HepG2 (cell line): ENCODE measurements at regions not wholly inside any gene's neighbourhood (a gene's known extent, or its start where the extent isn't known, plus 50 kb on each side); places are given as distances from the start of the nearest gene placed in this dataset.

Experiments used
- ATAC-seq: fragments of 200-7000 bp; cut with Tn5 transposase; 3 replicates; pipeline ENCODE4 v1.9.1; 2020; ENCODE audit warnings: mild to moderate bottlenecking, moderate library complexity
- BruUV-seq: library from RNA; stranded (reverse); fragments of 400-500 nt; replicated peaks from 2 replicates; lab custom pipeline; 2021; lab: Mats Ljungman, UMichigan
- CTCF ChIA-PET: fragments of 300-600 bp; formaldehyde crosslinking; extraction: SDS; loops from one replicate; lab custom pipeline; 2021; ENCODE audit warnings: low total read pairs, inconsistent platforms, low intra/inter-chr PET ratio; lab: Yijun Ruan, JAX
- POLR2A ChIA-PET: fragments of 350-600 bp; sonication (Branson Sonifier 250); formaldehyde crosslinking; loops from one replicate; lab custom pipeline; 2020; ENCODE audit warnings: antibody characterized with exemption, inconsistent platforms; lab: Yijun Ruan, JAX
- DNase-seq: peaks from one replicate; pipeline ENCODE4 v3.0.0-alpha.2; 2015; ENCODE audit warnings: low spot score
- FAIRE-seq: peaks from 3 replicates; lab custom pipeline; 2011; peaks lifted over from hg19 to GRCh38; lab: Jason Lieb, UNC
- H2AFZ ChIP-seq: one replicate; pipeline ENCODE4 v1.6.1; 2011; ENCODE audit warnings: low read length, inconsistent platforms
- H3K27ac ChIP-seq: fragments of 300-600 bp; 3 replicates; pipeline ENCODE4 v1.8.0; 2011; ENCODE audit warnings: mixed run types, mild to moderate bottlenecking, mixed read lengths, low read length, inconsistent platforms; ENCODE audit not compliant: insufficient read depth; ENCODE audit errors: extremely low read length
- H3K27me3 ChIP-seq, 2 experiments: fragments of 200-600 bp in 1 of 2; 2 replicates in 1 of 2; 3 replicates in 1 of 2; pipeline versions ENCODE4 v1.6.0 to v1.8.0; 2011; ENCODE audit warnings: low read length in 2 of 2, mild to moderate bottlenecking in 2 of 2, moderate library complexity in 2 of 2, inconsistent platforms in 1 of 2; ENCODE audit not compliant: insufficient read depth in 2 of 2, control insufficient read depth in 1 of 2
- H3K36me3 ChIP-seq, 2 experiments: fragments of 200-600 bp in 1 of 2; replicated peaks in 1 of 2; 2 replicates in 1 of 2; 3 replicates in 1 of 2; pipeline versions ENCODE4 v1.5.1 to v1.8.0; 2011; ENCODE audit warnings: low read length in 2 of 2, inconsistent platforms in 1 of 2; ENCODE audit not compliant: insufficient read depth in 2 of 2, control insufficient read depth in 1 of 2
- H3K4me1 ChIP-seq: 2 replicates; pipeline ENCODE4 v1.5.1; 2012; ENCODE audit warnings: low read length, inconsistent platforms; ENCODE audit not compliant: insufficient read depth
- H3K4me2 ChIP-seq: 2 replicates; pipeline ENCODE4 v1.6.0; 2011; ENCODE audit warnings: low read depth, low read length, inconsistent platforms
- H3K4me3 ChIP-seq, 3 experiments: fragments of 200-600 bp in 1 of 3; sonication (generic), shearing (Covaris generic) in 1 of 3; replicated peaks in 1 of 3; 2 replicates each; pipeline ENCODE4 v1.5.1; 2011 to 2016; ENCODE audit warnings: low read length in 3 of 3, inconsistent platforms in 2 of 3, low read depth in 2 of 3, mild to moderate bottlenecking in 2 of 3, control low read depth in 1 of 3, mixed read lengths in 1 of 3; ENCODE audit not compliant: insufficient read depth in 1 of 3
- H3K79me2 ChIP-seq: one replicate; pipeline ENCODE4 v1.6.1; 2011; ENCODE audit warnings: low read length, inconsistent platforms; ENCODE audit not compliant: insufficient read depth
- H3K9ac ChIP-seq: 2 replicates; pipeline ENCODE4 v1.6.0; 2011; ENCODE audit warnings: mild to moderate bottlenecking, low read depth, low read length, inconsistent platforms; ENCODE audit not compliant: insufficient read depth
- H3K9me3 ChIP-seq: 2 replicates; pipeline ENCODE4 v1.5.1; 2012; ENCODE audit warnings: mild to moderate bottlenecking, low read length
- H4K20me1 ChIP-seq: 2 replicates; pipeline ENCODE4 v1.6.0; 2011; ENCODE audit warnings: inconsistent platforms, mild to moderate bottlenecking, low read length, moderate library complexity; ENCODE audit not compliant: insufficient read depth
- ARNTL ChIP-seq: sonication (generic); formaldehyde crosslinking; IDR thresholded peaks from 2 replicates; pipeline ENCODE4 v1.4.0; 2020; ENCODE audit warnings: mild to moderate bottlenecking, missing genetic modification reagents
- FOXC1 ChIP-seq: sonication (generic); formaldehyde crosslinking; IDR thresholded peaks from 2 replicates; pipeline ENCODE4 v1.8.0; 2022; ENCODE audit warnings: mild to moderate bottlenecking, missing genetic modification reagents, borderline replicate concordance
- HIVEP1 ChIP-seq: sonication (generic); formaldehyde crosslinking; IDR thresholded peaks from 2 replicates; pipeline ENCODE4 v1.4.0; 2020; ENCODE audit warnings: mild to moderate bottlenecking, missing genetic modification reagents
- MAZ ChIP-seq, 2 experiments: sonication (generic) in 1 of 2; formaldehyde crosslinking in 1 of 2; IDR thresholded peaks; 2 replicates each; pipeline versions ENCODE4 v1.5.0 to v1.6.1; 2012 to 2020; ENCODE audit warnings: low read depth in 2 of 2, mild to moderate bottlenecking in 2 of 2, borderline replicate concordance in 1 of 2, improper control_type of control experiment in 1 of 2, low read length in 1 of 2, missing genetic modification reagents in 1 of 2, moderate library complexity in 1 of 2
- MTF2 ChIP-seq: sonication (generic); formaldehyde crosslinking; IDR thresholded peaks from 2 replicates; pipeline ENCODE4 v1.5.0; 2020; ENCODE audit warnings: missing genetic modification reagents, borderline replicate concordance
- NR1H2 ChIP-seq: sonication (generic); formaldehyde crosslinking; IDR thresholded peaks from 2 replicates; pipeline ENCODE4 v1.8.1; 2022; ENCODE audit warnings: low read depth, missing genetic modification reagents, borderline replicate concordance
- SALL1 ChIP-seq: sonication (generic); formaldehyde crosslinking; IDR thresholded peaks from 2 replicates; pipeline ENCODE4 v1.8.0; 2022; ENCODE audit warnings: mild to moderate bottlenecking, missing genetic modification reagents
- SOX6 ChIP-seq, 2 experiments: fragments of 450-650 bp in 1 of 2; sonication (generic) in 1 of 2; formaldehyde crosslinking in 1 of 2; IDR thresholded peaks; 2 replicates each; pipeline versions ENCODE4 v1.4.0 to v1.6.1; 2017 to 2020; ENCODE audit warnings: antibody characterized with exemption in 1 of 2, mild to moderate bottlenecking in 1 of 2, missing genetic modification reagents in 1 of 2
- STAT5B ChIP-seq: sonication (generic); formaldehyde crosslinking; IDR thresholded peaks from 2 replicates; pipeline ENCODE4 v1.4.0; 2020; ENCODE audit warnings: missing genetic modification reagents
- ZMAT3 ChIP-seq: sonication (generic); formaldehyde crosslinking; conservative IDR thresholded peaks from 2 replicates; pipeline ENCODE4 v1.7.0; 2021; ENCODE audit warnings: missing genetic modification reagents
- ZNF136 ChIP-seq: sonication (generic); formaldehyde crosslinking; IDR thresholded peaks from 2 replicates; pipeline ENCODE4 v1.8.1; 2022; ENCODE audit warnings: low read depth, mild to moderate bottlenecking, moderate library complexity, missing genetic modification reagents
- ZNF354B ChIP-seq: sonication (generic); formaldehyde crosslinking; IDR thresholded peaks from 2 replicates; pipeline ENCODE4 v1.8.0; 2022; ENCODE audit warnings: mild to moderate bottlenecking, missing genetic modification reagents
- ZNF496 ChIP-seq: sonication (generic); formaldehyde crosslinking; IDR thresholded peaks from 2 replicates; pipeline ENCODE4 v1.8.1; 2023; ENCODE audit warnings: mild to moderate bottlenecking, moderate library complexity, missing genetic modification reagents; ENCODE audit not compliant: insufficient replicate concordance
- ZNF83 ChIP-seq: sonication (generic); formaldehyde crosslinking; IDR thresholded peaks from 2 replicates; pipeline ENCODE4 v1.4.0; 2020; ENCODE audit warnings: missing genetic modification reagents, mild to moderate bottlenecking, borderline replicate concordance
- ZNF839 ChIP-seq: sonication (generic); formaldehyde crosslinking; IDR thresholded peaks from 2 replicates; pipeline ENCODE4 v1.4.0; 2020; ENCODE audit warnings: missing genetic modification reagents, mild to moderate bottlenecking, borderline replicate concordance
- ZSCAN21 ChIP-seq: sonication (generic); formaldehyde crosslinking; IDR thresholded peaks from 2 replicates; pipeline ENCODE4 v1.8.0; 2022; ENCODE audit warnings: mild to moderate bottlenecking, missing genetic modification reagents, moderate library complexity, borderline replicate concordance
- WGBS: methylation state at CpG from one replicate; pipeline ENCODE4 v1.1.6; 2017; ENCODE audit warnings: low lambda C conversion rate; 5-methylcytosine and 5-hydroxymethylcytosine counted together
- in situ Hi-C: cut with HindIII; loops from 2 replicates; pipeline ENCODE4 v1.10.0; 2017; ENCODE audit warnings: low pct_unique_long_range_greater_than_20kb; ENCODE audit not compliant: extremely low pct_ligation_motif_present
- intact Hi-C: fragments of 100-400 bp; cut with micrococcal nuclease; formaldehyde crosslinking; loops from one replicate; pipeline ENCODE4 v1.10.0; 2022; ENCODE audit not compliant: unreplicated experiment
- TF ChIP-seq, protein P1 (sequence below): sonication (generic); formaldehyde crosslinking; IDR thresholded peaks from 2 replicates; pipeline ENCODE4 v1.8.0; 2022; ENCODE audit warnings: missing genetic modification reagents, mild to moderate bottlenecking, borderline replicate concordance
- TF ChIP-seq, protein P2 (sequence below): sonication (generic); formaldehyde crosslinking; IDR thresholded peaks from 2 replicates; pipeline ENCODE4 v1.8.1; 2023; ENCODE audit warnings: mild to moderate bottlenecking, missing genetic modification reagents
- TF ChIP-seq, protein P3 (sequence below): sonication (generic); formaldehyde crosslinking; conservative IDR thresholded peaks from 2 replicates; pipeline ENCODE4 v1.4.0; 2020; ENCODE audit warnings: missing genetic modification reagents
- TF ChIP-seq, protein P4 (sequence below): sonication (generic); formaldehyde crosslinking; IDR thresholded peaks from 2 replicates; pipeline ENCODE4 v1.5.0; 2020; ENCODE audit warnings: missing genetic modification reagents

DNA sequence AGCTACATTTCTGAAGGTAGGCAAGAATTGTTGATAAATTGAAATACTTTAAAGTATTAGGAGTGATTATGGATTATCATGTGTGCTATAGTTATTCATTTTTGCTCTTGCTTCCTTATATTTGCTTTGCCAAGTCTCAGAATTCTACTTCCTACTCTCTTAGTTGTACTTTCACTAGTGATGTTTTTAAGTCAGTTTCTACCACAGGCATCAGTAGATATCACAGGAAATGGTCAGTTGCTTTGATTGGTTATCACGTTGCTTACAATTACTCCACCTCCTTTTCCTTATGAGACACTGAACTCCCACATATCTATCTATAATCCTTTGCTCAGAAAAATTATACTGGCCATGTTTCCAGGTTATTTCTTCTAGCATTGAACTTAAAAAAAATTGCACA lies 472.8 kb downstream of the DMRTA1 start (continued):
- TF ChIP-seq, protein P1, sequence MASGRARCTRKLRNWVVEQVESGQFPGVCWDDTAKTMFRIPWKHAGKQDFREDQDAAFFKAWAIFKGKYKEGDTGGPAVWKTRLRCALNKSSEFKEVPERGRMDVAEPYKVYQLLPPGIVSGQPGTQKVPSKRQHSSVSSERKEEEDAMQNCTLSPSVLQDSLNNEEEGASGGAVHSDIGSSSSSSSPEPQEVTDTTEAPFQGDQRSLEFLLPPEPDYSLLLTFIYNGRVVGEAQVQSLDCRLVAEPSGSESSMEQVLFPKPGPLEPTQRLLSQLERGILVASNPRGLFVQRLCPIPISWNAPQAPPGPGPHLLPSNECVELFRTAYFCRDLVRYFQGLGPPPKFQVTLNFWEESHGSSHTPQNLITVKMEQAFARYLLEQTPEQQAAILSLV (CRISPR knock-in tag), result no peak
- TF ChIP-seq ZMAT3 (CRISPR knock-in tag) (no peak), SALL1 (CRISPR knock-in tag) (no peak), ZSCAN21 (no peak), SOX6 (IDR thresholded peaks at IDR 0.05) (no peak), SOX6 (CRISPR knock-in tag; IDR thresholded peaks at IDR 0.05) (no peak), MAZ (IDR thresholded peaks at IDR 0.05; ENCODE audit: borderline replicate concordance, low read depth, low read length) (no peak), MAZ (CRISPR knock-in tag; IDR thresholded peaks at IDR 0.05; ENCODE audit: low read depth) (no peak), ZNF839 (CRISPR knock-in tag) (no peak), HIVEP1 (CRISPR knock-in tag) (no peak)
- TF ChIP-seq, protein P2, sequence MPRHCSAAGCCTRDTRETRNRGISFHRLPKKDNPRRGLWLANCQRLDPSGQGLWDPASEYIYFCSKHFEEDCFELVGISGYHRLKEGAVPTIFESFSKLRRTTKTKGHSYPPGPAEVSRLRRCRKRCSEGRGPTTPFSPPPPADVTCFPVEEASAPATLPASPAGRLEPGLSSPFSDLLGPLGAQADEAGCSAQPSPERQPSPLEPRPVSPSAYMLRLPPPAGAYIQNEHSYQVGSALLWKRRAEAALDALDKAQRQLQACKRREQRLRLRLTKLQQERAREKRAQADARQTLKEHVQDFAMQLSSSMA (CRISPR knock-in tag), result no peak
- TF ChIP-seq, protein P3, sequence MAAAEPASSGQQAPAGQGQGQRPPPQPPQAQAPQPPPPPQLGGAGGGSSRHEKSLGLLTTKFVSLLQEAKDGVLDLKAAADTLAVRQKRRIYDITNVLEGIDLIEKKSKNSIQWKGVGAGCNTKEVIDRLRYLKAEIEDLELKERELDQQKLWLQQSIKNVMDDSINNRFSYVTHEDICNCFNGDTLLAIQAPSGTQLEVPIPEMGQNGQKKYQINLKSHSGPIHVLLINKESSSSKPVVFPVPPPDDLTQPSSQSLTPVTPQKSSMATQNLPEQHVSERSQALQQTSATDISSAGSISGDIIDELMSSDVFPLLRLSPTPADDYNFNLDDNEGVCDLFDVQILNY, result no peak

DNA sequence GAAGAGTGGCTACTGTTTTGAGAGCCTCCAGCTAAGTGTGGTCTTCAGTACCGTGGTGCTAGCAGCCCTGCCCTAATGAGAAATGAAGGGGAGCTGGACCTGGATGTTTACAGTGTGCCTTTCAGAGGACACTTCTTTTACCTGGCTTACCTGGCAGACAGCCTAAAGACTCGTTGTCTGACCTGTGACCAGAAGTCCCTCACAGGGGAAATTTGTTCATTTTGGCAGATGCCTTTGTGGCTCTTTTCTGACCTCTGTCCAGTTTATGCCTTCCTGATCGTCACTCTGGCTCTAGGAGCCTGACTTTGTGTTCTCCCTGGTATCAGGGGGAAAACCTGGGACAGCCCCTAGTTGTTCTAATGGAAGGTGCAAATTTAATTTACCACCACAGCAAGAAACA lies 475.1 kb downstream of the DMRTA1 start:
- TF ChIP-seq ZNF496 (CRISPR knock-in tag) (no peak), MTF2 (CRISPR knock-in tag) (no peak), NR1H2 (CRISPR knock-in tag) (no peak), FOXC1 (CRISPR knock-in tag) (no peak), ZNF136 (CRISPR knock-in tag) (no peak), ARNTL (CRISPR knock-in tag) (no peak), ZNF83 (no peak), STAT5B (CRISPR knock-in tag) (no peak), ZNF354B (CRISPR knock-in tag) (no peak)
- TF ChIP-seq, protein P4, sequence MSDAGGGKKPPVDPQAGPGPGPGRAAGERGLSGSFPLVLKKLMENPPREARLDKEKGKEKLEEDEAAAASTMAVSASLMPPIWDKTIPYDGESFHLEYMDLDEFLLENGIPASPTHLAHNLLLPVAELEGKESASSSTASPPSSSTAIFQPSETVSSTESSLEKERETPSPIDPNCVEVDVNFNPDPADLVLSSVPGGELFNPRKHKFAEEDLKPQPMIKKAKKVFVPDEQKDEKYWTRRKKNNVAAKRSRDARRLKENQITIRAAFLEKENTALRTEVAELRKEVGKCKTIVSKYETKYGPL, result no peak
- no peak overlapping the region for H3K4me2 ChIP-seq
- ATAC-seq, result no peak
- BruUV-seq, result no TSS peak
- ChIA-PET POLR2A (no interaction called here), CTCF (no interaction called here)
- in situ Hi-C loops, result no loop called here
- intact Hi-C loops, result no loop called here
- H3K79me2 ChIP-seq, result no peaks in the 10 kb centered on the region
- no peak overlapping the region for H3K9ac ChIP-seq
- H3K27me3 ChIP-seq, result no peaks in the 10 kb centered on the region
- no peak overlapping the region for H2AFZ ChIP-seq
- 0% methylated on average over 3 of the region's 3 CpGs for WGBS
- H3K27ac ChIP-seq, result no peak overlapping the region
- H3K4me3 ChIP-seq, result no peak overlapping the region
- H3K4me1 ChIP-seq, result no peaks in the 10 kb centered on the region
- H3K36me3 ChIP-seq, result no peaks in the 10 kb centered on the region
- no peaks in the 10 kb centered on the region for H4K20me1 ChIP-seq
- DNase-seq, result no peak
- H3K9me3 ChIP-seq, result peaks cover 28% of the 10 kb centered on the region
- FAIRE-seq, result no peak
